GM21515 (cell line): ENCODE measurements at regions not wholly inside any gene's neighbourhood (a gene's known extent, or its start where the extent isn't known, plus 50 kb on each side); places are given as distances from the start of the nearest gene placed in this dataset.

Experiments used
- ATAC-seq: cut with Tn5 transposase; IDR thresholded peaks from one replicate; pipeline ENCODE4 v1.9.1; 2021; ENCODE audit not compliant: unreplicated experiment

- ATAC-seq: no peak
Observed at GRCh38 chr18:33960417-33960816, 264.3 kb downstream of the NOL4 start.

GRCh38 chr18:33959609-33960008, 265.1 kb downstream of the NOL4 start:
- ATAC-seq: no peak

- no peak for ATAC-seq
Observed at GRCh38 chr18:33957707-33958106, 267.0 kb downstream of the NOL4 start.

DNA sequence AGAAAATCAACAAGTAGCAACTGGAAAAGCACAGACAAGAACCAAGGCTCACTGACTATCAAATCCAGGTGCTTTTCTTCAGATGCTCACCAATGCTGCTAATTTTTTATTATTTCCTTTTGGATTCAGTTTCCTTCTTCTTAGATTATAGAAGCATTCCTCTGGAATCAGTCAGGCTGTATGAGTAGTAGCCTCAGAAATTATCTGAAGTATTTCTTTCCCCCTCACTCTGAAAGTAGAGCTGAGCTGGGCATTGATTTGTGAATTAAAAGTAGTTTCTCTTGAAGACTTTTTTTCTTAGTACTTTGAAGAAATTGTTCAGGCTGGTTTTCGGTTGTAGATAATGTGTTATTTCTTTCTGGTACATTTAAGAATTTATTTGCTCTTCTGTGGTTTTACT, 273.7 kb downstream of the NOL4 start:
- no peak for ATAC-seq

GRCh38 chr18:33946336-33946735, 278.4 kb downstream of the NOL4 start:
- ATAC-seq: no peak

- no peak for ATAC-seq
Observed at GRCh38 chr18:33944493-33944892, 280.2 kb downstream of the NOL4 start.

- ATAC-seq: no peak
Observed at GRCh38 chr18:33937270-33937816, 287.4 kb downstream of the NOL4 start.

GRCh38 chr18:33934258-33934657, 290.5 kb downstream of the NOL4 start:
- no peak for ATAC-seq

DNA sequence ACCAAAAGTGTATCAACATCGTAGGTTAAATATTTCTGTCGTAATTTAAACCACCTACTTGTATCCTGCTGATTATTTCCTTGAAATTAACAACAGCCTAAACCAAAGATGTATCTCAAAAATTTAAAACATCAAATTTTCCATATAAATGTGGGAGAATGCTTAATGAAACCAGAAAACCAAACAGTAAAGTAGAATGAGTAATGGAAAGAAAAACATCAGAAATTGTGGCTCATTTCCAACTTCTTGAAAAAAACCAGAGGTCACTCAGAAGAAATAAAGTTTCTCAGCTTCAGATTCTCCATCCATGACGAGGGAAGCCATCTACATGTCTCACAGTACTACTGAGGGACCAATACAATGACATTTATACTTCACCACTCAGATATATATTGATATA, 296.5 kb downstream of the NOL4 start:
- no peak for ATAC-seq

DNA sequence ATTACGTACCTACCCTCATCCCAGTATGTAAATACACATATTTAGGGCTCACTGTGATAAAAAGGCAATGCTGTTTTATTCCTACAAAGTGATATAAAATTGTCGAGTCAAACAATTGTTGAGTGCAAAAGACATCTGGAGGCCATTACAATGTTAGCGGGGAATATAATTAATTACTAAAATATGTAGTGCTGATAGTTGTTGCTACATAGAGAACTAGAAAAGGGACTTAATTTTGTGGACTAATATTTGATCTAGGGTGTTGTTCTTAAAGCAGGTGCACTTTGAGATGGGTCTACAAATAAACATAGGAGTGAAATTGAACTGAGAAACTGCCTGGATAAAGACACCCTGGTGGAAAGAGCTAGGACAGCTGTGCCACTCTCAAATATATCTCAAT, 300.1 kb downstream of the NOL4 start:
- no peak for ATAC-seq

DNA sequence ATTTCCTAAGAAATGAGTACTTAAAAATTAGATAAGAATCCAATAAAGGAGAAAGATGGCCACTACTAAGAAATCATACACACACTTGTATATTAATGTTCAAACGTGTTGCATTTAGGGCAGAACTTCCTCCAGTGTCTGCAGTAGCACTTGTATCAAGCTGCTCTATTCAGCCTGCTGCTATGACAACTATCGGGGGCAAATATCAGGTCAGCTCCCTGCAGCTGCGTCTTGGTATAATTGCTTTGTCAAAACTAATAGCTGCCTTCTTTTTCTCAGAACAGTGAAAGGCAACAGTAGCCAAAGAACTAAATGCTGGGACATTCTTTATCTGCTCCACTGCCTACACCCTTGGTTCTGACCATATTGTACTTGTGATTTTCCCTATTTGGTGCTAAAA, 300.7 kb downstream of the NOL4 start:
- no peak for ATAC-seq

DNA sequence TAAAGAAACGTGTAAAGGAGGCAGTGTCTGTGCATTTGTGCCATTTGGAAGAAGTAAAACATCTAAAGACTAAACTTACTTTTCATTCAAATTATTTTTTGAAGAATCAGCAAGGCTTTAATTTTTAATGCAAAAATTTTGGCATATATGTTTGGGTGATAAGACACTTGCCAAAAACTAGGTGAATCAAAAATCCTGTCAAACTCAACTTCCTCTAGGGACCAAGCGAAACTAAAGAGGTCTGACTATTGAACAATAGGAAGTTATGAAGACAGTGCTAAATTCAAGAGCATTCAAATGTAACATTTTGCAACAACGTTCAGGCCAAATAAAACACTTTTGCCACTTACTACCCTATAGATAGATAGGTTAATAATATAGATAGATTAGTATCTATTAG, 306.1 kb downstream of the NOL4 start:
- no peak for ATAC-seq

DNA sequence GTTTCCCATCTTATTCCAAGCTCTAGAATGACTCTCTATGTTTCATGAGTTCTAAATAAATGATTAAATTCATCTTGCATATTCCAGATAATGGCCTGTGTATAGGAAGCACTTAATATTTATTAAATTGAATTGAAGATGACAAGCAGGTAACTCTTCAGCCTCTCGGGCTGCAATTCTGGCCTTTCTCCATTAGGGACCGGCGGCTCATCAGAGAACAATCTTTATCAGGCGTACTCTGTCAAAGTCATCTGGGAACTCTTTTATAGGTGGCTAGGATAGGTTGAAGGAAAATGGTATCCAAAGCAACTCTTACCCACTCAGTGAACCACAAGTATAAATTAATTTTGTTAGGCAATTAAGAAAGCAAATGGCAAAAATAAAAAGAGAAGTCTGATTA, 308.5 kb downstream of the NOL4 start:
- ATAC-seq: no peak

DNA sequence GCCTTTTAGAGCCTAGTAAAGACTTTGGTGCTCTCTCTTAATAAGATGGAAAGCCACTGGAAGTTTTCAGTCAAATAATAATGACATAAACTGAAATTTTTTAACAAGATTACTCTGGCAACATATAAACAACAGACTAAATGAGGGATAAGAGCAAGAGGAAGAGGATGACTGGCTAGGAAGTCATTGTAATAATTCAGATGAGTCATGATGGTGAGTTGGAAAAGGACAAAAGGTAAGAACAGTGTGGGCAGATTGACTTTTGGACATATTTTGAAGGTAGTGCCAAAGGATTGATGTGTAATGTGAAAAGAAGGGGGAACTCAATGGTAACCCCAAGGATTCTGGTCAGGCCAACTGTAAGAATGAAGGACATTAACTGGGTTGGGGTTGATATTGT, 310.3 kb downstream of the NOL4 start:
- no peak for ATAC-seq

GRCh38 chr18:33906046-33906445, 318.7 kb downstream of the NOL4 start:
- no peak for ATAC-seq

GRCh38 chr18:33901894-33902512, 322.7 kb downstream of the NOL4 start:
- no peak for ATAC-seq

- no peak for ATAC-seq
Observed at GRCh38 chr18:33900638-33901037, 322.6 kb downstream of the ASXL3 start.

GRCh38 chr18:33898427-33898826, 320.4 kb downstream of the ASXL3 start:
- no peak for ATAC-seq

GRCh38 chr18:33878213-33878612, 300.2 kb downstream of the ASXL3 start:
- no peak for ATAC-seq

DNA sequence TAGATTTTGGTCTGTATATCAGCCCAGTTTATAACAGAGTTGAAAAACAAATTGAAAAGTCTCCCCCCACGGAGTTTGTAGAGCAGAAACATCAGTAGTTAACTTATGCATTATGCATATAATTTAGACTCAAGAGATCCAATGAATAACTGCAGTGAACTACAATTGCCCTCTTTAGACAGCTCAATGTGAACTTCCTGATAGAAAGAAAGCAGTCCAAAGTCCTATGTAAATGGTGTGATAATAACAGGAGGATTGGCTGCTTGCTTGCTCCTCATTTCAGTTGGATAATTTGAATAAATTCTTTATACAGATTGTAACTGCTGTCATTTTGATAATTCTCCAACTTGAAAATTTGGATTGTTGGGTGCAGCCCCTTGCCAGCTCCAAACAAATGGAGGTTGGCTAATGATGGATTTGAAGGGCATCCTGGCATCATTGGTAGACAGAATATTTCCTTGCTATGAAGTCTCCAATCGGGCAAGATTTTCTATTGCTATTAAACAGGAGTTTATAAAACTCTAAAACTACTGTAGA, 297.1 kb downstream of the ASXL3 start:
- ATAC-seq: no peak

GRCh38 chr18:33873112-33873511, 295.1 kb downstream of the ASXL3 start:
- no peak for ATAC-seq

DNA sequence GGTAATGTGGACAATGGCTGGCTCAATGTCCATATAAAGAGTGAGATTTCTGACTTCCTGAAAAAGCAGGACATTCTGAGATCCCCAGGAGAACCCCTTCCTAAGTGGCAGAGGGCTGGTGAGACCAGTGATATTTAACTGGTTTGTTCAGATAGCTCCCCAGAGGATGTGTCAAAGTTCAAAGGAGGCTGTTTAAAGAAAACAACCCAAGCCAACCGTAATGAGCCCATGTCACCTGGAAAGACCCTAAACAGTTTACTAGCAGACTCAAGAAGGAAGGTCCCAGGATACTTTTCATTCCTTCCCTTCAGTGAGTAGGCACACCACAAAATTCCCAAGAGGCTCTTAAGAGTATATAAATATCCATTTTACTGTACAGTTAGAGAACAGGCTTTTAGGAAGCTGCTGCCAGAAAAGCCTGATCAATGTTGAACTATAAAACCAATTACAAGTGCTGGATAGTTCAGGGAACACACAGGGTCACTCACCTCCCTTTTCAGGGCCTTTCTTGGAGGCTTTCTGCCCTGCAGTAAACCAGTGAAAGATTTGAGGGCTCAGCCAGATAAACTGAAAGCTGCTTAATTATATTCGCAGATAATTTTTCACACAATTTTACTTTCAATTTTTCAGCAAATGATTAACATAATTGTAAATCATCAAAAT, 293.5 kb downstream of the ASXL3 start:
- no peak for ATAC-seq
